ENCODE measurements at regions not wholly inside any gene's neighbourhood (a gene's known extent, or its start where the extent isn't known, plus 50 kb on each side); places are given as distances from the start of the nearest gene placed in this dataset.

DNA sequence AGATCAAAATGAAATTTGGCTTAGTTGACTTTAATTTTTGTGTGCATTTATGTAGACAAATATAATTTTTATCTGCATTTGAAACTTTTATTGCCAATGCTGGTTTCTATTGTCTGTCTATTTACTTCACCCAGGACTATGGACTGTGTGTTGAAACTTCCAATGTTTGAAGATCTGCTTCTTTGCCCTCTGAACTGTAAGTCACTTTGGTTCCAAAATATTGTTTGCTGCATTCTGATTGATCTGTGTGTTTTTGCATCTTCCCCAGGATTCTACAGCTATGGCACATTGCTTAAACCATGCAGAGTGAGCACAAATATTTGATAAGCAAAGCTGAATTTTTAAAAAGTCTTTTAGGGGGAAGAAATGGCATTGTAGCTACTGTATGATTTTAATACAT lies 131.0 kb upstream of the SOX5 start (continued):
- TF ChIP-seq, protein P1, sequence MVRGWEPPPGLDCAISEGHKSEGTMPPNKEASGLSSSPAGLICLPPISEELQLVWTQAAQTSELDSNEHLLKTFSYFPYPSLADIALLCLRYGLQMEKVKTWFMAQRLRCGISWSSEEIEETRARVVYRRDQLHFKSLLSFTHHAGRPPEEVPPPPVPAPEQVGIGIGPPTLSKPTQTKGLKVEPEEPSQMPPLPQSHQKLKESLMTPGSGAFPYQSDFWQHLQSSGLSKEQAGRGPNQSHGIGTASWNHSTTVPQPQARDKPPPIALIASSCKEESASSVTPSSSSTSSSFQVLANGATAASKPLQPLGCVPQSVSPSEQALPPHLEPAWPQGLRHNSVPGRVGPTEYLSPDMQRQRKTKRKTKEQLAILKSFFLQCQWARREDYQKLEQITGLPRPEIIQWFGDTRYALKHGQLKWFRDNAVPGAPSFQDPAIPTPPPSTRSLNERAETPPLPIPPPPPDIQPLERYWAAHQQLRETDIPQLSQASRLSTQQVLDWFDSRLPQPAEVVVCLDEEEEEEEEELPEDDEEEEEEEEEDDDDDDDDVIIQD (CRISPR knock-in tag; IDR thresholded peaks at IDR 0.05; ENCODE audit: low read depth), result peak; percentile 99
- TF ChIP-seq PAF1 (CRISPR knock-in tag; IDR thresholded peaks at IDR 0.05) (no peak), GATAD2A (CRISPR knock-in tag; IDR thresholded peaks at IDR 0.05) (peak; percentile 99), ZNF33A (CRISPR knock-in tag; IDR thresholded peaks at IDR 0.05; ENCODE audit: borderline replicate concordance) (no peak), PCBP1 (IDR thresholded peaks at IDR 0.05; ENCODE audit: borderline replicate concordance, low read depth, low read length) (no peak), GLMP (CRISPR knock-in tag; IDR thresholded peaks at IDR 0.05; ENCODE audit: borderline replicate concordance) (no peak), DNMT3B (CRISPR knock-in tag; conservative IDR thresholded peaks at IDR 0.05) (no peak), PBX3 (CRISPR knock-in tag; IDR thresholded peaks at IDR 0.05; ENCODE audit: borderline replicate concordance) (no peak), EEA1 (CRISPR knock-in tag; IDR thresholded peaks at IDR 0.05; ENCODE audit: borderline replicate concordance) (no peak), ZIK1 (CRISPR knock-in tag; IDR thresholded peaks at IDR 0.05; ENCODE audit: borderline replicate concordance, low read depth) (no peak), TCF7 (IDR thresholded peaks at IDR 0.05; ENCODE audit: low read depth) (peak; percentile 89), HINFP (CRISPR knock-in tag; IDR thresholded peaks at IDR 0.05; ENCODE audit: low read depth) (no peak), IRF2 (CRISPR knock-in tag; IDR thresholded peaks at IDR 0.05) (peak; percentile 78), XRCC5 (optimal IDR thresholded peaks at IDR 0.05; ENCODE audit: low read length) (no peak), CREB1 (IDR thresholded peaks at IDR 0.05) (no peak), CREB1 (CRISPR knock-in tag; IDR thresholded peaks at IDR 0.05) (peak; percentile 77), ZNF446 (CRISPR knock-in tag; IDR thresholded peaks at IDR 0.05) (no peak), SMARCE1 (IDR thresholded peaks at IDR 0.05; ENCODE audit: borderline replicate concordance) (0 out of 2 replicates have a peak, but pooled peaks have one; percentile 39), RXRA (CRISPR knock-in tag; IDR thresholded peaks at IDR 0.05) (no peak), ZFP62 (CRISPR knock-in tag; IDR thresholded peaks at IDR 0.05) (no peak), RBM39 (IDR thresholded peaks at IDR 0.05; ENCODE audit: low read depth, low read length, poor library complexity, severe bottlenecking) (no peak), ZNF891 (CRISPR knock-in tag; IDR thresholded peaks at IDR 0.05) (no peak), U2AF2 (IDR thresholded peaks at IDR 0.05; ENCODE audit: low read depth, low read length) (no peak)
- TF ChIP-seq, protein P2, sequence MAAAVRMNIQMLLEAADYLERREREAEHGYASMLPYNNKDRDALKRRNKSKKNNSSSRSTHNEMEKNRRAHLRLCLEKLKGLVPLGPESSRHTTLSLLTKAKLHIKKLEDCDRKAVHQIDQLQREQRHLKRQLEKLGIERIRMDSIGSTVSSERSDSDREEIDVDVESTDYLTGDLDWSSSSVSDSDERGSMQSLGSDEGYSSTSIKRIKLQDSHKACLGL (CRISPR knock-in tag; IDR thresholded peaks at IDR 0.05), result no peak
- TF ChIP-seq, protein P3, sequence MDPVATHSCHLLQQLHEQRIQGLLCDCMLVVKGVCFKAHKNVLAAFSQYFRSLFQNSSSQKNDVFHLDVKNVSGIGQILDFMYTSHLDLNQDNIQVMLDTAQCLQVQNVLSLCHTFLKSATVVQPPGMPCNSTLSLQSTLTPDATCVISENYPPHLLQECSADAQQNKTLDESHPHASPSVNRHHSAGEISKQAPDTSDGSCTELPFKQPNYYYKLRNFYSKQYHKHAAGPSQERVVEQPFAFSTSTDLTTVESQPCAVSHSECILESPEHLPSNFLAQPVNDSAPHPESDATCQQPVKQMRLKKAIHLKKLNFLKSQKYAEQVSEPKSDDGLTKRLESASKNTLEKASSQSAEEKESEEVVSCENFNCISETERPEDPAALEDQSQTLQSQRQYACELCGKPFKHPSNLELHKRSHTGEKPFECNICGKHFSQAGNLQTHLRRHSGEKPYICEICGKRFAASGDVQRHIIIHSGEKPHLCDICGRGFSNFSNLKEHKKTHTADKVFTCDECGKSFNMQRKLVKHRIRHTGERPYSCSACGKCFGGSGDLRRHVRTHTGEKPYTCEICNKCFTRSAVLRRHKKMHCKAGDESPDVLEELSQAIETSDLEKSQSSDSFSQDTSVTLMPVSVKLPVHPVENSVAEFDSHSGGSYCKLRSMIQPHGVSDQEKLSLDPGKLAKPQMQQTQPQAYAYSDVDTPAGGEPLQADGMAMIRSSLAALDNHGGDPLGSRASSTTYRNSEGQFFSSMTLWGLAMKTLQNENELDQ (CRISPR knock-in tag; IDR thresholded peaks at IDR 0.05; ENCODE audit: borderline replicate concordance), result no peak

All from HepG2 (cell line).